ENCODE measurements at regions not wholly inside any gene's neighbourhood (a gene's known extent, or its start where the extent isn't known, plus 50 kb on each side); places are given as distances from the start of the nearest gene placed in this dataset.

DNA sequence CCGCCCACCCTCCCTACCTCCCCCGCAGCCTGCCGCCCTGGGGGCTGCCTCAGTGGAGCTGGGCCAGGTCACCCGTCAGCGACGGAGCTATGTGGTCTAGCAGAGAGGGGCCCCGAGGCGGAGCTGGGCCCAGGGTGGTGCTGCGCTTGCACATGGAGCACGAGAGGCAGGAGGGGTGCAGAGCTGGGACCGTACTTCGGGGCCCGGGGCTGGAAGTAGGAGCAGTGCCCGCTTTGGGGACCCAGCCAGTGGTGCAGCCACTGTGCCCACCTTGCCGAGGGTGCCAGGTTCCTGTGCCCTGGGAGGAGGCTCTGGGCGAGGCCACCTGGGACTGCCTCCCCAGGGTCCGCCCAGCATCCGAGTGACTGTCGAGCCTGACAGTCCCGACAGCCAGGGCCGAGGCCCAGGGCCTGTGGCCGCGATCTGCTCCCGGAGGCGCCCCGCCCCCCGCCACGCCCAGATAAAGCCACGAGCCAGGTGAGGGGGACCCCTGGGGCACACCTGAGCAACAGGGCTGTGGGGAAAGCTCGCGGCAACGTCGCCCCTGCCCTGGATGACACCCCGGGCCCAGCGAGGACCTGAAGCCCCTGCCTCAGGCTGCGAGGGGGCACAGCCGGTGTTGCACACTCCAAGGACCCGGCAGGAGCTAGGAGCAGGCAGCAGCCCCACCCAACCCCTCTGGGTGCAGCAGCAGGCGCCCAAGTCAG lies 117.5 kb downstream of the DNAAF6 start:
- TF ChIP-seq SP2 (IDR thresholded peaks at IDR 0.05; ENCODE audit: low read length) = no peak
- no peak for TF ChIP-seq SIN3A (conservative IDR thresholded peaks at IDR 0.05 in 1 of 2, IDR thresholded peaks at IDR 0.05 in 1 of 2; ENCODE audit: low read depth in 1 of 2, low read length in 2 of 2)
- TF ChIP-seq CREB1 (IDR thresholded peaks at IDR 0.05) = no peak
- TF ChIP-seq POLR2A (IDR thresholded peaks at IDR 0.05; ENCODE audit: control extremely low read depth in 1 of 2, low read depth in 2 of 2, low read length in 2 of 2) = no peak
- TF ChIP-seq RAD21 (IDR thresholded peaks at IDR 0.05 in 1 of 2, conservative IDR thresholded peaks at IDR 0.05 in 1 of 2; ENCODE audit: low read depth in 2 of 2, low read length in 2 of 2) = no peak
- no peak for TF ChIP-seq EP300 (IDR thresholded peaks at IDR 0.05; ENCODE audit: borderline replicate concordance in 1 of 2, low read depth in 2 of 2, low read length in 2 of 2)
- no peak for TF ChIP-seq EGR1 (IDR thresholded peaks at IDR 0.05; ENCODE audit: borderline replicate concordance, low read depth, low read length)

Measured in H1 (cell line).